ENCODE measurements at regions not wholly inside any gene's neighbourhood (a gene's known extent, or its start where the extent isn't known, plus 50 kb on each side); places are given as distances from the start of the nearest gene placed in this dataset.
"Not testable (repeated sequence)": the region's sequence is repeated elsewhere in the genome, so short reads cannot be mapped to it uniquely, and the experiment has no call there.

DNA sequence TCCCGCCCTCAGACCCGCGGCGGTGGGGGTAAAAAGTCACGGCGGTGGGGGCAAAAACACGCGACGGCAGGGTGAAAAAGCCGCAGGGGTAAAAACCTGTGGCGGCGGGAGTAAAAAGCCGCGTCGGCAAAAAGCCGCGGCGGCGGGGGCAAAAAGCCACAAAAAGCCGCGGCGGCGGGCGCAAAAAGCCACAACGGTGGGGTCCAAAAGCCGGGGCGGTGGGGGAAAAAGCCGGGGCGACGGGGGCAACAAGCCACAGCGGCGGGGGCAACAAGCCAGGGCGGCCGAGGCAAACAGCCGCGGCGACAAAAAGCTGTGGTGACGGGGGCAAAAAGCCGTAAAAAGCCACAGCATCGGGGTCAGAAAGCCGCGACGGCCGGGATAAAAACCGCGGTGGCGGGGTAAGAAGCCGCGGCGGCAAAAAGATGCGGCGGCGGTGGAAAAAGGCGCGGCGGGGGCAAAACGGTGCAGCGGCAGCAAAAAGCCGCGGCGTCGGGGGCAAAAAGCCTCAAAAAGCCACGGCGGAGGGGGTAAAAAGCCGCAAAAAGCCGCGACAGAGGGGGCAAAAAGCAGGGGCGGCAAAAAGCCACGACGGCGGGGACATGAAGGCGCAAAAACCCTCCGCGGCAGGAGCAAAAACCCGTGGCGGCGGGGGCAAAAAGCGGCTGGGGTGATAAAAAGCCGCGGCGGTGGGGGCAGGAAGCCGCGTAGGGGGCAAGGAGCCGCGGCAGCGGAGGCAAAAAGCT is 168.3 kb upstream of the TP53TG3D start:
- peak overlapping the region; percentile 29 for H3K4me3 ChIP-seq
- POLR2A ChIA-PET; H3K4me1 ChIP-seq (replicated peaks in 1 of 2; ENCODE audit: control insufficient read depth in 2 of 2, insufficient read depth in 2 of 2, low read length in 2 of 2); H3K9me3 ChIP-seq (replicated peaks; ENCODE audit: control insufficient read depth, insufficient read depth, low read depth, low read length); intact Hi-C loops (cut with micrococcal nuclease); FAIRE-seq; ATAC-seq; H3K79me2 ChIP-seq (ENCODE audit: control insufficient read depth, insufficient read depth, low read length); BruUV-seq (replicated peaks); H3K4me2 ChIP-seq (ENCODE audit: insufficient read depth, low read length); H3K9ac ChIP-seq (ENCODE audit: insufficient read depth in 1 of 2, low read depth in 2 of 2, low read length in 2 of 2); H3K36me3 ChIP-seq (ENCODE audit: control insufficient read depth, insufficient read depth, low read length); H4K20me1 ChIP-seq (replicated peaks; ENCODE audit: control insufficient read depth, insufficient read depth, low read length); H3K27me3 ChIP-seq (ENCODE audit: control insufficient read depth in 2 of 2, insufficient read depth in 2 of 2, low read length in 2 of 2); H2AFZ ChIP-seq (ENCODE audit: low read depth, low read length); H3K27ac ChIP-seq (ENCODE audit: extremely low read depth, low read depth, low read length); in situ Hi-C loops (cut with MboI); CTCF ChIA-PET (ENCODE audit: low intra/inter-chr PET ratio); H3K9me1 ChIP-seq (ENCODE audit: control insufficient read depth, insufficient read depth, low read length); DNase-seq (ENCODE audit: extremely low read depth in 1 of 4, low spot score in 3 of 4): not testable (repeated sequence)
- WGBS (ENCODE audit: insufficient coverage, low coverage, missing lambda C conversion rate): no CpG with 5 or more reads among the region's 86 CpGs

DNA sequence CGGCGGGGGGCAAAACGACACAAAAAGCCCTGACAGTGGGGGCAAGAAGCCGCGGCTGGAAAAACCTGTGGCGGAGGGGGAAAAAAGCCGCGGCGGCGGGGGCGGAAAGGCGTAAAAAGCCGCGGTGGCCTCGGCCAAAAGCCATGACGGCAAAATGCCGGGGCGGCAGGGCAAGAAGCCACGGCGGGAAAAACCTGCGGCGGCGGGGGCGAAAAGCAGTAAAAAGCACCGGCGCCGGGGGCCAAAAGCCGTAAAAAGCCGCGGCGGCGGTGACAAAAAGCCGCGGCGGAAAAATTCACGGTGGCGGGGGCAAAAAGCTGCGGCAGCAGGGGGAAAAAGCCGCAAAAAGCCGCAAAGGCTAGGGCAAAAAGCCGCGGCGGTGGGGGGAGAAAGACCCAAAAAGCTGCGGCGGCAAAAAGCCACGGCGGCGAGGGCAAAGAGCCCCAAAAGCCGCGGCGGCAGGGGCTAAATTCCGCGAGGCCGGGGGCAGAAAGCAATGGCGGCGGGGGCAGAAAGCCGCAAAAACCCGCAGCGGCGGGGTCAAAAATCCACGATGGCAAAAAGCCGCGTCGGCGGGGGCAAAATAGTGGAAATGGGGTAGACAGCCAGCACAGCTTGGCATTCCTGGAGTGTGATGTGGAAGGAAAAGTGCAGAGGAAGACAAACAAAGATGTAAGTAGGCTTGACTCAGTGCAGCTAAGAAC is 167.5 kb upstream of the TP53TG3D start:
- WGBS (ENCODE audit: insufficient coverage, low coverage, missing lambda C conversion rate): no CpG with 5 or more reads among the region's 65 CpGs
- H3K4me1 ChIP-seq (replicated peaks in 1 of 2; ENCODE audit: control insufficient read depth in 2 of 2, insufficient read depth in 2 of 2, low read length in 2 of 2); H3K27me3 ChIP-seq (ENCODE audit: control insufficient read depth in 2 of 2, insufficient read depth in 2 of 2, low read length in 2 of 2); H3K36me3 ChIP-seq (ENCODE audit: control insufficient read depth, insufficient read depth, low read length); intact Hi-C loops (cut with micrococcal nuclease); in situ Hi-C loops (cut with MboI); FAIRE-seq; CTCF ChIA-PET (ENCODE audit: low intra/inter-chr PET ratio); H3K9ac ChIP-seq (ENCODE audit: insufficient read depth in 1 of 2, low read depth in 2 of 2, low read length in 2 of 2); H4K20me1 ChIP-seq (replicated peaks; ENCODE audit: control insufficient read depth, insufficient read depth, low read length); H2AFZ ChIP-seq (ENCODE audit: low read depth, low read length); H3K27ac ChIP-seq (ENCODE audit: extremely low read depth, low read depth, low read length); ATAC-seq; H3K9me1 ChIP-seq (ENCODE audit: control insufficient read depth, insufficient read depth, low read length); BruUV-seq (replicated peaks); H3K4me2 ChIP-seq (ENCODE audit: insufficient read depth, low read length); POLR2A ChIA-PET; H3K79me2 ChIP-seq (ENCODE audit: control insufficient read depth, insufficient read depth, low read length); H3K9me3 ChIP-seq (replicated peaks; ENCODE audit: control insufficient read depth, insufficient read depth, low read depth, low read length): not testable (repeated sequence)
- TF ChIP-seq E2F6 (IDR thresholded peaks at IDR 0.05; ENCODE audit: borderline replicate concordance in 1 of 2, extremely low read depth in 1 of 2, insufficient read depth in 1 of 2, insufficient read length in 1 of 2, low read depth in 1 of 2, low read length in 1 of 2, poor library complexity in 1 of 2, severe bottlenecking in 1 of 2): peak in 1 of 2 experiments; percentile 45
- peak overlapping the region; percentile 29 for H3K4me3 ChIP-seq
- DNase-seq (ENCODE audit: extremely low read depth in 1 of 4, low spot score in 3 of 4): peak in 1 of 4 experiments; percentile 9

GRCh38 chr16:32115562-32115961 is 137.5 kb upstream of the TP53TG3D start:
- BruUV-seq (replicated peaks); H3K36me3 ChIP-seq (ENCODE audit: control insufficient read depth, insufficient read depth, low read length); POLR2A ChIA-PET; H4K20me1 ChIP-seq (replicated peaks; ENCODE audit: control insufficient read depth, insufficient read depth, low read length); H3K9me3 ChIP-seq (replicated peaks; ENCODE audit: control insufficient read depth, insufficient read depth, low read depth, low read length); intact Hi-C loops (cut with micrococcal nuclease); CTCF ChIA-PET (ENCODE audit: low intra/inter-chr PET ratio); ATAC-seq; H3K4me1 ChIP-seq (replicated peaks in 1 of 2; ENCODE audit: control insufficient read depth in 2 of 2, insufficient read depth in 2 of 2, low read length in 2 of 2); H3K4me2 ChIP-seq (ENCODE audit: insufficient read depth, low read length); H3K9ac ChIP-seq (ENCODE audit: insufficient read depth in 1 of 2, low read depth in 2 of 2, low read length in 2 of 2); H3K9me1 ChIP-seq (ENCODE audit: control insufficient read depth, insufficient read depth, low read length); FAIRE-seq; H3K79me2 ChIP-seq (ENCODE audit: control insufficient read depth, insufficient read depth, low read length); H3K27me3 ChIP-seq (ENCODE audit: control insufficient read depth in 2 of 2, insufficient read depth in 2 of 2, low read length in 2 of 2); H3K27ac ChIP-seq (ENCODE audit: extremely low read depth, low read depth, low read length); H2AFZ ChIP-seq (ENCODE audit: low read depth, low read length): not testable (repeated sequence)
- DNase-seq (ENCODE audit: extremely low read depth in 1 of 4, low spot score in 3 of 4): peak in 2 of 4 experiments; percentile 0
- no CpG with 5 or more reads among the region's 45 CpGs for WGBS (ENCODE audit: insufficient coverage, low coverage, missing lambda C conversion rate)
- in situ Hi-C loops (cut with MboI): loop anchor here (25.0 kb wide), 1 partner anchor 947 kb away; no protein-coding TSS in a partner anchor
- peak overlapping the region; percentile 37 for H3K4me3 ChIP-seq

Data from K562 (cell line).